Colonic mucosa (tissue), 4 donors: ENCODE measurements at regions not wholly inside any gene's neighbourhood (a gene's known extent, or its start where the extent isn't known, plus 50 kb on each side); places are given as distances from the start of the nearest gene placed in this dataset.

Source experiments
- DNase-seq: peaks from one replicate; pipeline ENCODE4 v3.0.0-alpha.2; 2020
- H3K27ac ChIP-seq: fragments of 200-600 bp; one replicate; pipeline ENCODE4 v1.8.0; 2021
- H3K27me3 ChIP-seq: fragments of 200-600 bp; one replicate; pipeline ENCODE4 v1.8.0; 2021
- H3K36me3 ChIP-seq: fragments of 200-600 bp; one replicate; pipeline ENCODE4 v1.8.0; 2021
- H3K4me1 ChIP-seq: fragments of 200-600 bp; one replicate; pipeline ENCODE4 v1.8.0; 2021; ENCODE audit warnings: mild to moderate bottlenecking
- H3K4me3 ChIP-seq: fragments of 200-600 bp; one replicate; pipeline ENCODE4 v1.8.0; 2021
- H3K9ac ChIP-seq, 2 donors: one replicate each; pipeline ENCODE4 v1.7.0; 2013; ENCODE audit warnings: control low read depth in 2 of 2, low read depth in 2 of 2, low read length in 2 of 2
- H3K9me3 ChIP-seq: fragments of 200-600 bp; one replicate; pipeline ENCODE4 v1.8.0; 2021
- intact Hi-C: fragments of 100-400 bp; cut with DNase I; formaldehyde crosslinking; loops from one replicate; pipeline ENCODE4 v1.14.1; 2022
- TF ChIP-seq, protein P1 (sequence below): fragments of 200-600 bp; IDR thresholded peaks from one replicate; pipeline ENCODE4 v1.8.0; 2022; ENCODE audit warnings: antibody characterized with exemption, mild to moderate bottlenecking
- donor health status: healthy.
- donor health status: DM: no; HTN: no; CAD: no.
- donor health status: DM: no; HTN: no; CAD: no.

DNA sequence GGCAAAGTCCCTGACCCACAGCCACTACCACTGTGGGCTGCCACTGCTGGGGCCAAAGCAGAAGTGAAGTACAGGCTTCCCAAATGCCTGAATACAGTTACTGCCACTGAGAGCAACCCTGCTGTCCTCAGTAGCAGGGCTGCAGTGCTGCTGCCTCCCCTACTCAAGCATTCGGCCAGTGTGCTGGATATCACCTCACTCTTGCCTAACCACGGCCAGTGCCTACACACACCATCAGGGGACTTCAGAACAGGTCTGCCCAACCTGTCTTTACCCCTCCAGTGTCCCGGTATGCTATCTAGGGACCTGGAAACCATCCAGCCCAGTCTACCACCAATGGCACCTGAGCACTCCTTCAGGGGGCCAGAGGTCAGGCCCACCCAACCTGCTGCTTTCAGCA lies 261.5 kb upstream of the COL8A1 start:
- TF ChIP-seq, protein P1, sequence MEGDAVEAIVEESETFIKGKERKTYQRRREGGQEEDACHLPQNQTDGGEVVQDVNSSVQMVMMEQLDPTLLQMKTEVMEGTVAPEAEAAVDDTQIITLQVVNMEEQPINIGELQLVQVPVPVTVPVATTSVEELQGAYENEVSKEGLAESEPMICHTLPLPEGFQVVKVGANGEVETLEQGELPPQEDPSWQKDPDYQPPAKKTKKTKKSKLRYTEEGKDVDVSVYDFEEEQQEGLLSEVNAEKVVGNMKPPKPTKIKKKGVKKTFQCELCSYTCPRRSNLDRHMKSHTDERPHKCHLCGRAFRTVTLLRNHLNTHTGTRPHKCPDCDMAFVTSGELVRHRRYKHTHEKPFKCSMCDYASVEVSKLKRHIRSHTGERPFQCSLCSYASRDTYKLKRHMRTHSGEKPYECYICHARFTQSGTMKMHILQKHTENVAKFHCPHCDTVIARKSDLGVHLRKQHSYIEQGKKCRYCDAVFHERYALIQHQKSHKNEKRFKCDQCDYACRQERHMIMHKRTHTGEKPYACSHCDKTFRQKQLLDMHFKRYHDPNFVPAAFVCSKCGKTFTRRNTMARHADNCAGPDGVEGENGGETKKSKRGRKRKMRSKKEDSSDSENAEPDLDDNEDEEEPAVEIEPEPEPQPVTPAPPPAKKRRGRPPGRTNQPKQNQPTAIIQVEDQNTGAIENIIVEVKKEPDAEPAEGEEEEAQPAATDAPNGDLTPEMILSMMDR, result no peak
- intact Hi-C loops, result no loop called here
- H3K27me3 ChIP-seq, result no peaks in the 10 kb centered on the region
- no peaks in the 10 kb centered on the region for H3K36me3 ChIP-seq
- no peak overlapping the region for H3K27ac ChIP-seq
- no peak overlapping the region for H3K4me3 ChIP-seq
- no peak overlapping the region for H3K9ac ChIP-seq
- DNase-seq, result no peak
- no peaks in the 10 kb centered on the region for H3K9me3 ChIP-seq
- H3K4me1 ChIP-seq, result no peaks in the 10 kb centered on the region

DNA sequence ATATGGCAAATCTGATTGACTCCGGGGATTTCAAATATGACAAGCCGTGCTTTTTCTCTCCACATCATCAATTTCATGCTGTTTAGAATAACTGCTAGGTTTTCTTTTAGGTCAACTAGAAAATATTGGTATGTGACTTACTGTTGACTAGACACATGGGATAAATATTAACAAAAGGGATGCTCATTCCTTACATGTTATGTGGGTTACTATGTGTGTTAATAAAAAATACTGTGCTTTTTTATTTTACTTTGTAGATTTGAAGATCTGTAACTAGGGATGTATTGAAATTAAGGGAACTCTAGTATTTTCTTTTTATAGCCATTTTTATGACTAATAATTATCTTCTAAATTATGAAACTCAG lies 264.6 kb upstream of the COL8A1 start:
- Histone ChIP-seq H3K9me3 (no peaks in the 10 kb centered on the region), H3K4me1 (no peaks in the 10 kb centered on the region), H3K4me3 (no peak overlapping the region), H3K27ac (no peak overlapping the region), H3K9ac (no peak overlapping the region), H3K36me3 (no peaks in the 10 kb centered on the region), H3K27me3 (no peaks in the 10 kb centered on the region)
- TF ChIP-seq, protein P1, result no peak
- intact Hi-C loops, result no loop called here
- DNase-seq, result no peak

DNA sequence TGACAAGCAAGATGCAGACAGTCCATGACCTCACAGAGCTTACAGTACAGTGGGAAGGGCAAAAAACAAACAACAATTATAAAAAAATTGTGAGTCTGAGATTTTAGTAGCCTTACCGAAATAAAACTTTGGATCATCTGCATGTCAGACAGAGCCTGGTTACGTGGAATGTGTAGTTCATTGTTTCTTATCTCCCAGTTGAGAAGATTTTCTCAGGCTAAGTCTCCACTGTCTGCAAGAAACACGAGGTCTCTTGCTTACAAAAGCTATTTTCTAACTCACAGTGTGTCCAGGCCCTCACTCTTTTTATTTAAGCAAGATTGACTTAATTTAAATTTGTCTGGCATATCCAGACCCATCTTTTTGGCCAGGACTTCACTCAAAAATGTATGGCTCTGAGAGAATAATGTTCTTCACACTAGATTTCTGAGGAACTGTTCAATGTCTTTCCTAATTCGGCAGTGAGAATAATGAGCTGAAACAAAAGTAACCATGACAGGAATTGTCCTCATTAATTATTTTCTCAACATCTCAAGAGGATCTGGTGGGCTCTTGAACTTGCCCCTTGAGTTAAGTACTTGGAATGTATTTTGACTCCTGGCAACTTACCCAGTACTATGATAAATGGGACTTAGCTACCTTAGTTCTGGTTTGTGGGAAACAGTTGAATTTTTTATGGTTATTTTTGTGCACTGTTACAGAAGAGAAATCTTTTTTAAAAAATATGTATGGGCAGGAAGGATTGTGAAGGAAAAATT lies 265.1 kb upstream of the COL8A1 start:
- Histone ChIP-seq H3K36me3 (no peaks in the 10 kb centered on the region), H3K4me3 (no peak overlapping the region), H3K27ac (no peak overlapping the region), H3K9ac (no peak overlapping the region), H3K9me3 (no peaks in the 10 kb centered on the region), H3K4me1 (no peaks in the 10 kb centered on the region), H3K27me3 (no peaks in the 10 kb centered on the region)
- TF ChIP-seq, protein P1, result no peak
- DNase-seq, result no peak
- intact Hi-C loops, result no loop called here

DNA sequence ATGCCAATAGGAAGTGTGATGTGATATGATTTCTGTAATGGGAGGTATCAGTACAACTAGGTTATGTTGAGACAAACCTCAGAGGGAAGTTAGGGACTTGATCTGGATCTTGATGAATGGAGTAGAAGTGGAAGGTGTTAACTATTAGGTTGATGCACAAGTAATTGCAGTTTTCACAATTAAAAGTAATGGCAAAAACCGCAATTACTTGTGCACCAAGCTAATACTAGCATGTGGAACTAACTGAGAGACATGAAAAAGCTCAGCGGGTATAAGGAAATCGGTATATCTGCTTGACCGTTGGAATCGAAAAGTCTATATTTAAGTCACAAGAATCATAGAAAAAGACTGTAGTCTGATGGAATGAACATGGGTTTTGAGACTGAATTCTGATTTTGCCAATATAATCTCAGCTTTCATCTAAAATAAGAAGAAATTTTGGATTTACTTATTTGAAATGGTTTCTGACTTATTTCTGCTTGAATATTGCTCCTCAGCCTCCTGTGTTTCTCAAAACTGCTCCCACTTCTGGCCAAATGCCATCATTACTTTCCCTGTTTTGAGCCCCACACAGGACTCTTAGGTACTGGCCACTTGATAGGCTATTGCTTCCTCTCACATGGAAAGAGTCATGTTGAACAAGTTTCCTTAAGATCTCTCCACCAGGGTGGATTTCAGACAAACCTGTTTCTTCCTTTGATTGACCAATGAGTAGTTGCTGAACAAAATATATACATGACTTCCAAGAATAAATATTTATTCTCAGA lies 271.5 kb upstream of the COL8A1 start:
- Histone ChIP-seq H3K9me3 (no peaks in the 10 kb centered on the region), H3K27ac (no peak overlapping the region), H3K27me3 (no peaks in the 10 kb centered on the region), H3K4me3 (no peak overlapping the region), H3K4me1 (no peaks in the 10 kb centered on the region), H3K36me3 (no peaks in the 10 kb centered on the region), H3K9ac (no peak overlapping the region)
- TF ChIP-seq, protein P1, result no peak
- intact Hi-C loops, result no loop called here
- no peak for DNase-seq

DNA sequence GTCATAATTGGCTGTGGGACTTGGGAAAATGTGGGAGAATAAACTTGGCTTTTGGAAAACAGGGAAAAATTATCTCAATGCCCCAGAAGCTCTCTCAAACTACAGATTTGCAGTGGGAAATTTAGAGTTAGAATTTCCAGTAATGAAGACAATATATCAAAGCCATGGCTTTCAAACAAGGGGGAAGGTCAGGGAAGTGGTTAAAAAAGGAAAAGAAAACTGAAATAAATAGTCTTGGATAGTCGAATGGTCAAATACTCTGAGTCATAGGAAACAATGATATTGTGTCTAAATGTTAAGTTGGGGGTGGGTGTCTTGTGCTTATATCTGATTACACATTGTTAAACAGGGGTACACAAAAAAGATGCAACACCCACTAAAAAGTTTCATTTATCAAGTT lies 272.4 kb upstream of the COL8A1 start:
- no peak overlapping the region for H3K9ac ChIP-seq
- no peaks in the 10 kb centered on the region for H3K4me1 ChIP-seq
- H3K36me3 ChIP-seq, result no peaks in the 10 kb centered on the region
- DNase-seq, result no peak
- no peak overlapping the region for H3K4me3 ChIP-seq
- H3K9me3 ChIP-seq, result no peaks in the 10 kb centered on the region
- intact Hi-C loops, result no loop called here
- no peak overlapping the region for H3K27ac ChIP-seq
- H3K27me3 ChIP-seq, result no peaks in the 10 kb centered on the region
- TF ChIP-seq, protein P1, result no peak
